ENCODE measurements at regions not wholly inside any gene's neighbourhood (a gene's known extent, or its start where the extent isn't known, plus 50 kb on each side); places are given as distances from the start of the nearest gene placed in this dataset.

- no peak for TF ChIP-seq LEF1 (IDR thresholded peaks at IDR 0.05; ENCODE audit: borderline replicate concordance)
- TF ChIP-seq L3MBTL2 (conservative IDR thresholded peaks at IDR 0.05), result no peak
- no peak for DNase-seq (ENCODE audit: extremely low spot score)
- ChIA-PET POLR2A (no interaction called here), CTCF (no interaction called here)
Observed at GRCh38 chr13:111992911-111993310, 74.0 kb upstream of the SOX1 start.

GRCh38 chr13:111993691-111994090 lies 73.3 kb upstream of the SOX1 start:
- TF ChIP-seq SP1 (IDR thresholded peaks at IDR 0.05) (no peak), L3MBTL2 (conservative IDR thresholded peaks at IDR 0.05) (no peak), FOXM1 (IDR thresholded peaks at IDR 0.05; ENCODE audit: borderline replicate concordance) (no peak), CTBP1 (IDR thresholded peaks at IDR 0.05; ENCODE audit: borderline replicate concordance) (no peak), BHLHE40 (IDR thresholded peaks at IDR 0.05; ENCODE audit: borderline replicate concordance) (no peak), ZNF384 (IDR thresholded peaks at IDR 0.05) (no peak), ARNT (IDR thresholded peaks at IDR 0.05) (no peak), TARDBP (IDR thresholded peaks at IDR 0.05) (no peak), SUZ12 (IDR thresholded peaks at IDR 0.05) (no peak)
- no peak for DNase-seq (ENCODE audit: extremely low spot score)
- ChIA-PET CTCF (no interaction called here), POLR2A (no interaction called here)

DNA sequence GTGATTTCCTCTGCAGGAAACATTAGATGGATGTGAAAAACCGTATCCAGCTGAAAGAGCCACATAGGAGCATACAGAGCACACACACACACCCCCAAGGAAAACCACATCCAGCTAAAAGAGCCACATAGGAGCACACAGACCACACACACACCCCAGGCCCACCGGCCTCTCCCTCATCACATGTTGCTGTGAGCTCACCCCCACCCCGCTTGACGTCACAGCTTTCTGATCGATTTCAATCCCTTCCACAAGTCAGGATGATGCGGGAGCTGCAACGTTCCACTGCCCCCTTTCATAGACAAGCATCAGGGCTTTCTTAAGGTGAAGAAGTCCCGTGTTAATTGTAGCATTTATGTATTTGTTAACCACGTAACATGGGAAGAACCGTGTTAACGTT lies 72.4 kb upstream of the SOX1 start:
- no peak for DNase-seq (ENCODE audit: extremely low spot score)
- TF ChIP-seq FOXA1 (IDR thresholded peaks at IDR 0.05), result no peak
- no peak for TF ChIP-seq FOXM1 (IDR thresholded peaks at IDR 0.05; ENCODE audit: borderline replicate concordance)
- TF ChIP-seq FOXK2 (IDR thresholded peaks at IDR 0.05), result no peak
- no peak for TF ChIP-seq CTBP1 (IDR thresholded peaks at IDR 0.05; ENCODE audit: borderline replicate concordance)
- no peak for TF ChIP-seq HDGF (IDR thresholded peaks at IDR 0.05; ENCODE audit: borderline replicate concordance)
- TF ChIP-seq ELF4 (IDR thresholded peaks at IDR 0.05), result no peak
- TF ChIP-seq ARNT (IDR thresholded peaks at IDR 0.05), result no peak
- TF ChIP-seq BHLHE40 (IDR thresholded peaks at IDR 0.05; ENCODE audit: borderline replicate concordance), result no peak
- TF ChIP-seq L3MBTL2 (conservative IDR thresholded peaks at IDR 0.05), result no peak
- no peak for TF ChIP-seq PKNOX1 (IDR thresholded peaks at IDR 0.05)
- TF ChIP-seq TARDBP (IDR thresholded peaks at IDR 0.05), result no peak
- no peak for TF ChIP-seq NFRKB (IDR thresholded peaks at IDR 0.05)
- TF ChIP-seq SUZ12 (IDR thresholded peaks at IDR 0.05), result no peak
- TF ChIP-seq ZNF384 (IDR thresholded peaks at IDR 0.05), result no peak
- POLR2A ChIA-PET, result no interaction called here
- CTCF ChIA-PET, result no interaction called here

DNA sequence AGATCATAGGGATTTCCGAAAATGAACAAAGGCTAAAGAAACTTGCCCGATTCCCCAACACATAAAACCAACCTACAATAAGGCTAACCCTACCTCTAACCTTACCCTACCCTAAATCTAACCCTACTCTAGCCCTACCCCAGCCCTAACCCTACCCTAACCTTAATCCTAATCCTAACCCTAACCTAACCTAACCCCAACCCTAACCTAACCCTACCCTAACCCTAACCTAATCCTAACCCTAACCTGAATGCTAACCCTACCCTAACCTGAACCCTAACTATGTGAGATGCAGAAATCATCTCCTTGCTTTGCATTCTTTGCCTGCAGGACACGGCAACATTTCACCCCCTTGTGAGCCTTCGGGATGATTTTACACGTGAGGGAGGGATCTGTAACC lies 67.6 kb upstream of the SOX1 start:
- ChIA-PET POLR2A (no interaction called here), CTCF (no interaction called here)
- TF ChIP-seq FOXA1 (IDR thresholded peaks at IDR 0.05) (no peak), NFRKB (IDR thresholded peaks at IDR 0.05) (no peak), ARNT (IDR thresholded peaks at IDR 0.05) (no peak), BHLHE40 (IDR thresholded peaks at IDR 0.05; ENCODE audit: borderline replicate concordance) (no peak), TARDBP (IDR thresholded peaks at IDR 0.05) (no peak), CTBP1 (IDR thresholded peaks at IDR 0.05; ENCODE audit: borderline replicate concordance) (no peak), HDGF (IDR thresholded peaks at IDR 0.05; ENCODE audit: borderline replicate concordance) (no peak), LEF1 (IDR thresholded peaks at IDR 0.05; ENCODE audit: borderline replicate concordance) (no peak), SP1 (IDR thresholded peaks at IDR 0.05) (no peak), FOXK2 (IDR thresholded peaks at IDR 0.05) (no peak), SUZ12 (IDR thresholded peaks at IDR 0.05) (no peak), ELF4 (IDR thresholded peaks at IDR 0.05) (no peak), PKNOX1 (IDR thresholded peaks at IDR 0.05) (no peak), ZNF384 (IDR thresholded peaks at IDR 0.05) (no peak), FOXM1 (IDR thresholded peaks at IDR 0.05; ENCODE audit: borderline replicate concordance) (no peak), L3MBTL2 (conservative IDR thresholded peaks at IDR 0.05) (no peak)
- DNase-seq (ENCODE audit: extremely low spot score), result no peak

DNA sequence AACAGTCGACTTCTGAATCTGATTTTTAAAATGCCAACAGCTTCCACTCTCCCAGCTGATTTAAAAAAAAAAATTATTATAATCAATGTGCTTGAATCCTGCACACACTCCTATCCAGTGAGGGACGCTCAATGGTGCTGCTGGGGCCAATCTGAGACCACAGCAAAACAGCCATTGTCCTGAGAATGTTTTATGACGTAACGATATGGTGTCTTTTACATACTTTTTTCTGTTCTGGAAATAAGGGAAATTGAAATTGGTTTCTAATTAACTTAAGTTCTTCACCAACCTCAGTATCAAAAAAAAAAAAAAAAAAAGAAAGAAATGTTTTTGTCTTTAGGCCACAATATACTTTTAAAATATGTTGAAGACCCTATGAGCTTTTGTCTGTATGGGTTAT lies 66.1 kb upstream of the SOX1 start:
- ChIA-PET POLR2A (no interaction called here), CTCF (no interaction called here)
- no peak for TF ChIP-seq BHLHE40 (IDR thresholded peaks at IDR 0.05; ENCODE audit: borderline replicate concordance)
- TF ChIP-seq FOXK2 (IDR thresholded peaks at IDR 0.05), result no peak
- no peak for TF ChIP-seq HDGF (IDR thresholded peaks at IDR 0.05; ENCODE audit: borderline replicate concordance)
- TF ChIP-seq TARDBP (IDR thresholded peaks at IDR 0.05), result no peak
- TF ChIP-seq L3MBTL2 (conservative IDR thresholded peaks at IDR 0.05), result no peak
- TF ChIP-seq ARNT (IDR thresholded peaks at IDR 0.05), result no peak
- TF ChIP-seq SUZ12 (IDR thresholded peaks at IDR 0.05), result no peak
- no peak for TF ChIP-seq FOXA1 (IDR thresholded peaks at IDR 0.05)
- TF ChIP-seq SP1 (IDR thresholded peaks at IDR 0.05), result no peak
- no peak for TF ChIP-seq FOXM1 (IDR thresholded peaks at IDR 0.05; ENCODE audit: borderline replicate concordance)
- TF ChIP-seq LEF1 (IDR thresholded peaks at IDR 0.05; ENCODE audit: borderline replicate concordance), result no peak
- TF ChIP-seq ZNF384 (IDR thresholded peaks at IDR 0.05), result no peak
- DNase-seq (ENCODE audit: extremely low spot score), result no peak

DNA sequence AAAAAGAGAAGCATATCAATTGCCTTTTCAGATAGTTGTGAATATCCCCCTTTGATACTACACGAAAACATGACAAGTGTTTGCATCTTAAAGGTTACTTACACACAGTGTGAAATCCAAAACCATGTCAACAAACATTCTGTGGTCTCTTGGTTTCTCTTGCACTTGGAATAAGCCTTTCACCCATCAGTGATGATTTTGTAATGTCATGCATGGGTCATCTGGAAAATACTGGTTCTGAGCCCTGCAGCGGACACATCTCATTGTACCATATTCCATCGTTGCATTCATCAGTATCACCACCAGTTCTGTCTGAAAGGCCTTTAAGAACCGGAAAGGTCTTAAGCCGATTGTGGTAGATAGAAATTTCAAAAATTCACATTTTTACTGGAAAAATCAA lies 65.4 kb upstream of the SOX1 start:
- POLR2A ChIA-PET, result no interaction called here
- DNase-seq (ENCODE audit: extremely low spot score), result no peak
- CTCF ChIA-PET, result no interaction called here
- TF ChIP-seq ZNF384 (IDR thresholded peaks at IDR 0.05) (no peak), FOXA1 (IDR thresholded peaks at IDR 0.05) (no peak), CTBP1 (IDR thresholded peaks at IDR 0.05; ENCODE audit: borderline replicate concordance) (no peak), HDGF (IDR thresholded peaks at IDR 0.05; ENCODE audit: borderline replicate concordance) (no peak), NFRKB (IDR thresholded peaks at IDR 0.05) (no peak), ELF4 (IDR thresholded peaks at IDR 0.05) (no peak), FOXK2 (IDR thresholded peaks at IDR 0.05) (no peak), FOXM1 (IDR thresholded peaks at IDR 0.05; ENCODE audit: borderline replicate concordance) (no peak), SP1 (IDR thresholded peaks at IDR 0.05) (no peak)

- DNase-seq (ENCODE audit: extremely low spot score), result no peak
Observed at GRCh38 chr13:112003396-112003795, 63.6 kb upstream of the SOX1 start.

More at GRCh38 chr13:112003396-112003795, 63.6 kb upstream of the SOX1 start:
- TF ChIP-seq FOXA1 (IDR thresholded peaks at IDR 0.05), result no peak
- TF ChIP-seq CTBP1 (IDR thresholded peaks at IDR 0.05; ENCODE audit: borderline replicate concordance), result no peak
- TF ChIP-seq L3MBTL2 (conservative IDR thresholded peaks at IDR 0.05), result no peak
- TF ChIP-seq PKNOX1 (IDR thresholded peaks at IDR 0.05), result no peak
- TF ChIP-seq BHLHE40 (IDR thresholded peaks at IDR 0.05; ENCODE audit: borderline replicate concordance), result no peak
- TF ChIP-seq ELF4 (IDR thresholded peaks at IDR 0.05), result no peak
- TF ChIP-seq SP1 (IDR thresholded peaks at IDR 0.05), result no peak
- TF ChIP-seq NFRKB (IDR thresholded peaks at IDR 0.05), result no peak
- no peak for TF ChIP-seq HDGF (IDR thresholded peaks at IDR 0.05; ENCODE audit: borderline replicate concordance)
- TF ChIP-seq ZNF384 (IDR thresholded peaks at IDR 0.05), result no peak
- no peak for TF ChIP-seq TARDBP (IDR thresholded peaks at IDR 0.05)
- no peak for TF ChIP-seq SUZ12 (IDR thresholded peaks at IDR 0.05)
- ChIA-PET POLR2A (no interaction called here), CTCF (no interaction called here)

Measured in HEK293T (cell line).